A549 (cell line): ENCODE measurements at regions not wholly inside any gene's neighbourhood (a gene's known extent, or its start where the extent isn't known, plus 50 kb on each side); places are given as distances from the start of the nearest gene placed in this dataset.

Experiments used
- ATAC-seq, 2 experiments: fragments of 200-7000 bp in 1 of 2; fragments of >200 bp in 1 of 2; cut with Nextera tagmentation in 1 of 2; cut with Tn5 transposase in 1 of 2; 3 replicates each; pipeline versions ENCODE4 v1.8.0 to v1.9.1; 2018 to 2020; ENCODE audit warnings: mild to moderate bottlenecking in 1 of 2, moderate library complexity in 1 of 2
- CTCF ChIA-PET: fragments of 300-600 bp; sonication (Branson Sonifier 250); formaldehyde crosslinking; extraction: SDS; loops from one replicate; lab custom pipeline; 2021; ENCODE audit warnings: antibody characterized with exemption, inconsistent platforms; lab: Yijun Ruan, JAX
- POLR2A ChIA-PET: fragments of 350-600 bp; formaldehyde crosslinking; extraction: SDS; loops from one replicate; lab custom pipeline; 2021; ENCODE audit warnings: antibody characterized with exemption, inconsistent platforms; lab: Yijun Ruan, JAX
- DNase-seq, 2 experiments: peaks; one replicate each; pipeline versions ENCODE4 v3.0.0 to v3.0.0-alpha.2; 2011 to 2016; ENCODE audit warnings: low read depth in 1 of 2, low spot score in 1 of 2
- FAIRE-seq: peaks from 2 replicates; lab custom pipeline; 2011; peaks lifted over from hg19 to GRCh38; lab: Jason Lieb, UNC
- H3K27ac ChIP-seq, 2 experiments: fragments of >200 bp; sonication (Bioruptor Twin); formaldehyde crosslinking; 3 replicates each; pipeline ENCODE4 v1.5.1; 2016 to 2017
- H3K4me1 ChIP-seq: fragments of >200 bp; sonication (Bioruptor Twin); formaldehyde crosslinking; 3 replicates; pipeline ENCODE4 v1.6.1; 2016
- H3K4me2 ChIP-seq: fragments of >200 bp; sonication (Bioruptor Twin); formaldehyde crosslinking; 3 replicates; pipeline ENCODE4 v1.6.1; 2016
- H3K4me3 ChIP-seq: fragments of >200 bp; sonication (Bioruptor Twin); formaldehyde crosslinking; 3 replicates; pipeline ENCODE4 v1.5.1; 2016
- H3K9me3 ChIP-seq: fragments of >200 bp; sonication (Bioruptor Twin); formaldehyde crosslinking; 3 replicates; pipeline ENCODE4 v1.6.1; 2016
- MAFK ChIP-seq: fragments of 450-650 bp; IDR thresholded peaks from 2 replicates; pipeline ENCODE4 v1.6.1; 2014; ENCODE audit not compliant: partially characterized antibody
- NFE2L2 ChIP-seq: fragments of 150-350 bp; conservative IDR thresholded peaks from 2 replicates; pipeline ENCODE4 v1.6.1; 2014; ENCODE audit warnings: low read length
- NPAS2 ChIP-seq: fragments of 250-450 bp; sonication (Bioruptor Pico); IDR thresholded peaks from 2 replicates; pipeline ENCODE4 v1.8.0; 2022; ENCODE audit warnings: mild to moderate bottlenecking, moderate library complexity, borderline replicate concordance
- NR3C1 ChIP-seq: fragments of >200 bp; sonication (Bioruptor Twin); formaldehyde crosslinking; IDR thresholded peaks from 3 replicates; pipeline ENCODE4 v1.6.1; 2017
- RNF2 ChIP-seq: fragments of 200-600 bp; sonication (generic); IDR thresholded peaks from 2 replicates; pipeline ENCODE4 v1.6.1; 2016; ENCODE audit warnings: low read depth, mild to moderate bottlenecking, antibody characterized with exemption, moderate library complexity, borderline replicate concordance
- ZC3H11A ChIP-seq: fragments of 450-650 bp; IDR thresholded peaks from 2 replicates; pipeline ENCODE4 v1.6.1; 2014; ENCODE audit warnings: antibody characterized with exemption, mild to moderate bottlenecking
- WGBS: methylation state at CpG from one replicate; pipeline ENCODE4 v1.1.6; 2017; ENCODE audit errors: missing lambda C conversion rate; 5-methylcytosine and 5-hydroxymethylcytosine counted together
- TF ChIP-seq, protein P1 (sequence below): IDR thresholded peaks from 2 replicates; pipeline ENCODE4 v1.6.1; 2012
- TF ChIP-seq, protein P2 (sequence below): fragments of 250-450 bp; sonication (Bioruptor Pico); IDR thresholded peaks from 2 replicates; pipeline ENCODE4 v1.5.0; 2021; ENCODE audit warnings: mild to moderate bottlenecking, moderate library complexity, borderline replicate concordance

DNA sequence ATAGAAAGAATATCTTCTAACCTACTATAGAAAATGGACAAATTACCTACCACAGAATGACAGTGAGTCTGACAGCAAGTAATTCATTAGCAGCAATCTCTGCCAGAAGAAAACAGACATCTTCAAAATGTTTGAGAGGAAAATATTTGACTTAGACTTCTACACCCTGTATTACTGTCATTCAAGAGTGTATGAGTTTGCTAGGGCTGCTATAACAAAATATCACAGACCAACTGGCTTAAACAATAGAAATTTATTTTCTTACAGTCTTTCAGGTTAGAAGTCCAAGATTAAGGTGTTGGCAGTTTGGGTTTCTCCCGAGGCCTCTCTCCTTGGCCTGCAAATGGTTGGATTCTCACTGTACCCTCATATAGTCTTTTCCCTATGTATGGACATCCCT, 52.9 kb upstream of the FGGY start:
- no peaks in the 10 kb centered on the region; the same call in 2 of the 3 replicates for H3K9me3 ChIP-seq
- TF ChIP-seq NPAS2 (no peak), NR3C1 (no peak), RNF2 (no peak), ZC3H11A (no peak)
- TF ChIP-seq, protein P1, sequence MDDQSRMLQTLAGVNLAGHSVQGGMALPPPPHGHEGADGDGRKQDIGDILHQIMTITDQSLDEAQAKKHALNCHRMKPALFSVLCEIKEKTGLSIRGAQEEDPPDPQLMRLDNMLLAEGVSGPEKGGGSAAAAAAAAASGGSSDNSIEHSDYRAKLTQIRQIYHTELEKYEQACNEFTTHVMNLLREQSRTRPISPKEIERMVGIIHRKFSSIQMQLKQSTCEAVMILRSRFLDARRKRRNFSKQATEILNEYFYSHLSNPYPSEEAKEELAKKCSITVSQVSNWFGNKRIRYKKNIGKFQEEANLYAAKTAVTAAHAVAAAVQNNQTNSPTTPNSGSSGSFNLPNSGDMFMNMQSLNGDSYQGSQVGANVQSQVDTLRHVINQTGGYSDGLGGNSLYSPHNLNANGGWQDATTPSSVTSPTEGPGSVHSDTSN = no peak
- TF ChIP-seq, protein P2, sequence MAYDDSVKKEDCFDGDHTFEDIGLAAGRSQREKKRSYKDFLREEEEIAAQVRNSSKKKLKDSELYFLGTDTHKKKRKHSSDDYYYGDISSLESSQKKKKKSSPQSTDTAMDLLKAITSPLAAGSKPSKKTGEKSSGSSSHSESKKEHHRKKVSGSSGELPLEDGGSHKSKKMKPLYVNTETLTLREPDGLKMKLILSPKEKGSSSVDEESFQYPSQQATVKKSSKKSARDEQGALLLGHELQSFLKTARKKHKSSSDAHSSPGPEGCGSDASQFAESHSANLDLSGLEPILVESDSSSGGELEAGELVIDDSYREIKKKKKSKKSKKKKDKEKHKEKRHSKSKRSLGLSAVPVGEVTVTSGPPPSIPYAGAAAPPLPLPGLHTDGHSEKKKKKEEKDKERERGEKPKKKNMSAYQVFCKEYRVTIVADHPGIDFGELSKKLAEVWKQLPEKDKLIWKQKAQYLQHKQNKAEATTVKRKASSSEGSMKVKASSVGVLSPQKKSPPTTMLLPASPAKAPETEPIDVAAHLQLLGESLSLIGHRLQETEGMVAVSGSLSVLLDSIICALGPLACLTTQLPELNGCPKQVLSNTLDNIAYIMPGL (CRISPR knock-in tag) = no peak
- ChIA-PET POLR2A (no interaction called here), CTCF (no interaction called here)
- H3K27ac ChIP-seq = no peak overlapping the region
- no peaks in the 10 kb centered on the region for H3K4me1 ChIP-seq
- no peak for ATAC-seq
- DNase-seq = no peak
- no peak overlapping the region for H3K4me3 ChIP-seq
- 53% methylated on average over 1 of the region's 1 CpG for WGBS
- no peak for FAIRE-seq
- H3K4me2 ChIP-seq = no peak overlapping the region

DNA sequence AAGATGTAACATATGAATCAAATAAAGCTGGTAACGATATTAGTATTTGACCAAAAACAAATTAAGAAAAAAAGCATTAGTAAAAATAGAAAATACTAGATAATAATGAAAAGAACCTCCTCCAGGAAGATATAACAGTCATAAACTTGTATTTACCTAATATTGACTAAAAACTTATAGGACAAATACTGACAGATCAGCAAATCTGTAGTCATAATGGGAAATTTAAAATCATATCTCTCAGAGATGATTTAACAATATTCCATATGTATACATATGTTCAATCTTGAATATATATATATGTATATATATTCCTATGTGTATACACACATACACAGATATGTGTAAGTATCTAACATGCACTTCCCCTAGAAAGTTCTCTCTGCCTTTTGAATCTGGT, 52.0 kb upstream of the FGGY start:
- Histone ChIP-seq H3K4me2 (no peak overlapping the region), H3K9me3 (no peaks in the 10 kb centered on the region; the same call in 2 of the 3 replicates), H3K4me3 (no peak overlapping the region), H3K27ac (no peak overlapping the region), H3K4me1 (no peaks in the 10 kb centered on the region)
- no peak for DNase-seq
- WGBS = 40% methylated on average over 1 of the region's 1 CpG
- POLR2A ChIA-PET = no interaction called here
- TF ChIP-seq NFE2L2 = no peak
- TF ChIP-seq MAFK = peak; percentile 45
- FAIRE-seq = no peak
- ATAC-seq = no peak
- CTCF ChIA-PET = no interaction called here
